ENCODE measurements at regions not wholly inside any gene's neighbourhood (a gene's known extent, or its start where the extent isn't known, plus 50 kb on each side); places are given as distances from the start of the nearest gene placed in this dataset.

DNA sequence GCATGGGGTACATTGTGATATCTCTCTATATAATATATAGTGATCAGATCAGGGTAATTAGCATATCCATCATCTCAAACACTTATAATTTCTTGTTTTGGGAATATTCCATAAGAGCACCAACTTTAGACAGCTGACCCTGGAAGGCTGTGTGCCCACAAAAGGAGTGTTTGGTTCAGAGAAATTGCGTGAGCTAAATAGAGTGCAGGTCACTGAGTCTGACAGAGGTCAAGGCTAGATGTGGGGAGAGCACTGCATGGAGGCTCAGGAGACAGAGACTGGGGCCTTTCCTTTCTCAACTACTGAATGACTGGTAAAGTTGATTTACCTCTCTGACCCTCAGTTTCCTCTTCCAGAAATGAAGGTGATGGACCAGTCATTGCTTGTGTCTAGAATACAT, 114.9 kb upstream of the ADGRF1 start:
- TF ChIP-seq, protein P1, sequence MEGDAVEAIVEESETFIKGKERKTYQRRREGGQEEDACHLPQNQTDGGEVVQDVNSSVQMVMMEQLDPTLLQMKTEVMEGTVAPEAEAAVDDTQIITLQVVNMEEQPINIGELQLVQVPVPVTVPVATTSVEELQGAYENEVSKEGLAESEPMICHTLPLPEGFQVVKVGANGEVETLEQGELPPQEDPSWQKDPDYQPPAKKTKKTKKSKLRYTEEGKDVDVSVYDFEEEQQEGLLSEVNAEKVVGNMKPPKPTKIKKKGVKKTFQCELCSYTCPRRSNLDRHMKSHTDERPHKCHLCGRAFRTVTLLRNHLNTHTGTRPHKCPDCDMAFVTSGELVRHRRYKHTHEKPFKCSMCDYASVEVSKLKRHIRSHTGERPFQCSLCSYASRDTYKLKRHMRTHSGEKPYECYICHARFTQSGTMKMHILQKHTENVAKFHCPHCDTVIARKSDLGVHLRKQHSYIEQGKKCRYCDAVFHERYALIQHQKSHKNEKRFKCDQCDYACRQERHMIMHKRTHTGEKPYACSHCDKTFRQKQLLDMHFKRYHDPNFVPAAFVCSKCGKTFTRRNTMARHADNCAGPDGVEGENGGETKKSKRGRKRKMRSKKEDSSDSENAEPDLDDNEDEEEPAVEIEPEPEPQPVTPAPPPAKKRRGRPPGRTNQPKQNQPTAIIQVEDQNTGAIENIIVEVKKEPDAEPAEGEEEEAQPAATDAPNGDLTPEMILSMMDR (IDR thresholded peaks at IDR 0.05), result no peak
- no peak for TF ChIP-seq ZFX (IDR thresholded peaks at IDR 0.05; ENCODE audit: borderline replicate concordance)
